ENCODE measurements at regions not wholly inside any gene's neighbourhood (a gene's known extent, or its start where the extent isn't known, plus 50 kb on each side); places are given as distances from the start of the nearest gene placed in this dataset.

DNA sequence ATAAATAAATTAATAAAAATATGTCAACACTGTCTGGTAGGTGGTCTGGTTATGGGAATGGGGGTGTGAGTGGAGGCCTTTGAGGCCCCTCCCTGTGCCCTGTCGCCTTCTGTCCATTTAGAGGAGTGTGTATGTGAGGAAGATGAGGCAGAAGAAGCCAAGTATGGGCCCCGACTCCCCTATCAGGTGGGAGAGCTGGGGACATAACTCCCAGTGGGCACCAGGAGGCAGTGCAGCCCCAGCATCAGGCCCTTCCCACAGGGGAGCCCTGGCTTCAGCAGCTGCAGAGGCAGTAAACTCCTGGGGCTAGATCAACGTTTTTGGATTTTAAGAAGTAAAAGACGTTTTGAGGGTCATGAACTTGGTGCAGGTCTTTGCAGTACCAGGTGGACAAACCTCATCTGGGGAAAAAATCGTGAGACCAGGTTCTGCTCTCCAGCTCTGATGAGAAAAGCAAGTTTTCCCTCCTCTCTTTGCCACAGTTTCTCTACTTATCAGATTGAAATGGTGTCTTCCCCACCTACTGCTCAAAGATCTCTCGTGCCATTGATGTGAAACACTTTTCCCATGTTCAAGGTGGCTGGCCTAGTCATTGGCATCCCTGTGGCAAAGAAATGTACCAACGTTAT lies 167.8 kb upstream of the EEPD1 start (continued):
- TF ChIP-seq, protein P1, sequence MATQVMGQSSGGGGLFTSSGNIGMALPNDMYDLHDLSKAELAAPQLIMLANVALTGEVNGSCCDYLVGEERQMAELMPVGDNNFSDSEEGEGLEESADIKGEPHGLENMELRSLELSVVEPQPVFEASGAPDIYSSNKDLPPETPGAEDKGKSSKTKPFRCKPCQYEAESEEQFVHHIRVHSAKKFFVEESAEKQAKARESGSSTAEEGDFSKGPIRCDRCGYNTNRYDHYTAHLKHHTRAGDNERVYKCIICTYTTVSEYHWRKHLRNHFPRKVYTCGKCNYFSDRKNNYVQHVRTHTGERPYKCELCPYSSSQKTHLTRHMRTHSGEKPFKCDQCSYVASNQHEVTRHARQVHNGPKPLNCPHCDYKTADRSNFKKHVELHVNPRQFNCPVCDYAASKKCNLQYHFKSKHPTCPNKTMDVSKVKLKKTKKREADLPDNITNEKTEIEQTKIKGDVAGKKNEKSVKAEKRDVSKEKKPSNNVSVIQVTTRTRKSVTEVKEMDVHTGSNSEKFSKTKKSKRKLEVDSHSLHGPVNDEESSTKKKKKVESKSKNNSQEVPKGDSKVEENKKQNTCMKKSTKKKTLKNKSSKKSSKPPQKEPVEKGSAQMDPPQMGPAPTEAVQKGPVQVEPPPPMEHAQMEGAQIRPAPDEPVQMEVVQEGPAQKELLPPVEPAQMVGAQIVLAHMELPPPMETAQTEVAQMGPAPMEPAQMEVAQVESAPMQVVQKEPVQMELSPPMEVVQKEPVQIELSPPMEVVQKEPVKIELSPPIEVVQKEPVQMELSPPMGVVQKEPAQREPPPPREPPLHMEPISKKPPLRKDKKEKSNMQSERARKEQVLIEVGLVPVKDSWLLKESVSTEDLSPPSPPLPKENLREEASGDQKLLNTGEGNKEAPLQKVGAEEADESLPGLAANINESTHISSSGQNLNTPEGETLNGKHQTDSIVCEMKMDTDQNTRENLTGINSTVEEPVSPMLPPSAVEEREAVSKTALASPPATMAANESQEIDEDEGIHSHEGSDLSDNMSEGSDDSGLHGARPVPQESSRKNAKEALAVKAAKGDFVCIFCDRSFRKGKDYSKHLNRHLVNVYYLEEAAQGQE (IDR thresholded peaks at IDR 0.05; ENCODE audit: borderline replicate concordance): peak; percentile 90
- TF ChIP-seq, protein P1 (CRISPR knock-in tag; IDR thresholded peaks at IDR 0.05; ENCODE audit: low read depth): no peak
- TF ChIP-seq YY1 (IDR thresholded peaks at IDR 0.05; ENCODE audit: borderline replicate concordance in 1 of 3, control insufficient read depth in 1 of 3, extremely low read depth in 1 of 3, insufficient read depth in 3 of 3, insufficient read length in 1 of 3, insufficient replicate concordance in 2 of 3, low read depth in 1 of 3, low read length in 2 of 3) (peak in 1 of 3 experiments; percentile 39), RB1 (IDR thresholded peaks at IDR 0.05; ENCODE audit: low read depth) (peak; percentile 44; the same call in 1 of the 2 replicates), SMARCA5 (IDR thresholded peaks at IDR 0.05) (no peak), XRCC3 (IDR thresholded peaks at IDR 0.05) (no peak), ETV1 (tag; conservative IDR thresholded peaks at IDR 0.05; ENCODE audit: low read depth) (no peak), JUND (IDR thresholded peaks at IDR 0.05; ENCODE audit: borderline replicate concordance, low read depth, low read length) (0 out of 2 replicates have a peak, but pooled peaks have one; percentile 5), JUND (tag; IDR thresholded peaks at IDR 0.05; ENCODE audit: borderline replicate concordance, low read depth, low read length) (no peak), CC2D1A (IDR thresholded peaks at IDR 0.05) (0 out of 2 replicates have a peak, but pooled peaks have one; percentile 39), ARID2 (IDR thresholded peaks at IDR 0.05) (peak; percentile 92), SMC3 (conservative IDR thresholded peaks at IDR 0.05; ENCODE audit: insufficient read depth, low read depth, low read length) (peak; percentile 97), RFX1 (IDR thresholded peaks at IDR 0.05) (no peak), ZNF696 (CRISPR knock-in tag; conservative IDR thresholded peaks at IDR 0.05) (no peak), HDAC2 (IDR thresholded peaks at IDR 0.05) (no peak), RAD21 (CRISPR knock-in tag; conservative IDR thresholded peaks at IDR 0.05 in 1 of 2, IDR thresholded peaks at IDR 0.05 in 1 of 2) (peak; percentile 98), PTTG1 (tag; IDR thresholded peaks at IDR 0.05; ENCODE audit: low read depth) (no peak)
- TF ChIP-seq, protein P2, sequence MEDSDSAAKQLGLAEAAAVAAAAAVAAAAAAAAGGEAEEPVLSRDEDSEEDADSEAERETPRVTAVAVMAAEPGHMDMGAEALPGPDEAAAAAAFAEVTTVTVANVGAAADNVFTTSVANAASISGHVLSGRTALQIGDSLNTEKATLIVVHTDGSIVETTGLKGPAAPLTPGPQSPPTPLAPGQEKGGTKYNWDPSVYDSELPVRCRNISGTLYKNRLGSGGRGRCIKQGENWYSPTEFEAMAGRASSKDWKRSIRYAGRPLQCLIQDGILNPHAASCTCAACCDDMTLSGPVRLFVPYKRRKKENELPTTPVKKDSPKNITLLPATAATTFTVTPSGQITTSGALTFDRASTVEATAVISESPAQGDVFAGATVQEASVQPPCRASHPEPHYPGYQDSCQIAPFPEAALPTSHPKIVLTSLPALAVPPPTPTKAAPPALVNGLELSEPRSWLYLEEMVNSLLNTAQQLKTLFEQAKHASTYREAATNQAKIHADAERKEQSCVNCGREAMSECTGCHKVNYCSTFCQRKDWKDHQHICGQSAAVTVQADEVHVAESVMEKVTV (CRISPR knock-in tag; IDR thresholded peaks at IDR 0.05): peak; percentile 96
